GM12864 (cell line): ENCODE measurements at regions not wholly inside any gene's neighbourhood (a gene's known extent, or its start where the extent isn't known, plus 50 kb on each side); places are given as distances from the start of the nearest gene placed in this dataset.
"Not testable (repeated sequence)": the region's sequence is repeated elsewhere in the genome, so short reads cannot be mapped to it uniquely, and the experiment has no call there.

ENCODE experiments used
- DNase-seq: peaks from one replicate; pipeline ENCODE4 v3.0.0-alpha.2; 2011; ENCODE audit warnings: low read depth
- H3K4me3 ChIP-seq: 2 replicates; pipeline ENCODE4 v1.5.1; 2011; ENCODE audit warnings: mild to moderate bottlenecking, low read depth, low read length, control low read depth
- CTCF ChIP-seq: IDR thresholded peaks from 2 replicates; pipeline ENCODE4 v1.5.1; 2011; ENCODE audit warnings: low read depth, mild to moderate bottlenecking, moderate library complexity, low read length, control low read depth, inconsistent platforms; ENCODE audit errors: missing control alignments

DNA sequence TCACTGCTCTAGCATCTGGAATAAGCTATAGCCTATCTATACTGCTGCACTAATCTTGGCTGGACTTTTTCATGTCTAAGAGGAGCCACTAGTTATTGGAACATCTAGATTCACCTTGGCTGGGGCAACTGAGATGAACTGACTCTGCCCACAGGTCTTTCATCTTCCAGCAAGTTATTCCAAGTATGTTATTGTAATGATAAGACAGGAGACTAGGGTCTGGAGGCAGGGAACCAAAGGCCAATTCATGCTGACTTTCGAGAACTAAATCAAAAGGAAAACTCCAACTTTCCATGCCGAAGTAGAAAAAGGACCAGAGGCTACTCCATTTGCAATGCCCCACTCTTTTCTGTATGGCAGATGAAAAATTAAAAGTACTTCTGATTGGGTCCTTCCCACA lies 1243.0 kb upstream of the RAG2 start:
- no peak for DNase-seq
- no peak for TF ChIP-seq CTCF
- H3K4me3 ChIP-seq = no peak overlapping the region

DNA sequence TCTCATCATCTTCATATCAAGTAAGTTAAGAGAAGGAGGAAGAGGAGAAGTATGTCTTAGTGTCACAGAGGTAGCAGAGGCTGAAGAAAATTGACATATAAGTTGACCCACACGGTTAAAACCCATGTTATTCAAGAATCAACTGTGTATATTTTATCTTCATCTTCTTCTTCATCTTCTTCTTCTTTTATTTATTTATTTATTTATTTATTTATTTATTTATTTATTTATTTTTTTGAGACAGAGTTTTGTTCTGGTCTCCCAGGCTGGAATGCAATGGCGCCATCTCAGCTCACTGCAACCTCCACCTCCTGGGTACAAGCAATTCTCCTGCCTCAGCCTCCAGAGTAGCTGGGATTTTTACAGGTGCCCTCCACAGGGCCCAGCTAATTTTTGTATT lies 1242.3 kb upstream of the RAG2 start:
- H3K4me3 ChIP-seq, DNase-seq: not testable (repeated sequence)

DNA sequence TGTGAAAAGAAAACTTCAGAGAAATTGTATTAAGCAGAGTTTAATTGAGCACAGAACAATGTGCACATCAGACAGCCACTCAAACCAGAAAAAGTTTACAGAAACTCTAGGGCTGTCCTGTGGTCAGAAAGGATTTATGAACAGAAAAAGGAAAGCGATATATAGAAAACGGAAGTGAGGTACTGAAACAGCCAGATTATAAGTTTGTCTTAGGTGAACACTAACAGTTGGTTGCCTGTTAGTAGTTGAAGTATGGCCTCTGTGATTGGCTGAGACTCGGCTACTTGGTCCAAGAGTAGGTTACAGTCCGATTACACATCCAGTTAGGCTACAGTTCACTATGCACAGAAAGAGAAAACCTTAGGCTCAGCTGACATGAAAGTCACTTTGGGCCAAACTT lies 1232.5 kb upstream of the RAG2 start:
- no peak overlapping the region for H3K4me3 ChIP-seq
- no peak for DNase-seq
- no peak for TF ChIP-seq CTCF

DNA sequence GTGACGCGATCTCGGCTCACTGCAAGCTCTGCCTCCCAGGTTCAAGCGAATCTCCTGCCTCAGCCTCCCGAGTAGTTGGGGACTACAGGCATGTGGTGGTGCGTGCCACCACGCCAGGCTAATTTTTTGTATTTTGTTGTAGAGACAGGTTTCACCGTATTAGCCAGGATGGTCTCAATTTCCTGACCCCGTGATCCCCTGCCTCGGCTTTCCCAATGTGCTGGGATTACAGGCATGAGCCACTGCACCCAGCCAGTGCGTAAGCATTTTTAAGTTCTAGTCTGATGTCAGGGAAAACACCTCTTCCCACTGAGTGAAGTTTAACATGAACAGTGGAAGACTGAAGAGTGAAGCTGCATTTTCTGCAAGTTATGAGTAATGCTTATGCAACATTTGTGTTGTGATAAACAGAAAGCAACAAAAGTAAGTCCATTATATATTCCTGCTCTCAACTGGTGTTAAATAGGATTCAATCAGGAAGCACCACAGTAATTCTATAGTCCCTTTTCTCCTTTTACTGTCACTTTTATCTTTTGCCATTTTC lies 1219.8 kb upstream of the RAG2 start:
- no peak for DNase-seq

DNA sequence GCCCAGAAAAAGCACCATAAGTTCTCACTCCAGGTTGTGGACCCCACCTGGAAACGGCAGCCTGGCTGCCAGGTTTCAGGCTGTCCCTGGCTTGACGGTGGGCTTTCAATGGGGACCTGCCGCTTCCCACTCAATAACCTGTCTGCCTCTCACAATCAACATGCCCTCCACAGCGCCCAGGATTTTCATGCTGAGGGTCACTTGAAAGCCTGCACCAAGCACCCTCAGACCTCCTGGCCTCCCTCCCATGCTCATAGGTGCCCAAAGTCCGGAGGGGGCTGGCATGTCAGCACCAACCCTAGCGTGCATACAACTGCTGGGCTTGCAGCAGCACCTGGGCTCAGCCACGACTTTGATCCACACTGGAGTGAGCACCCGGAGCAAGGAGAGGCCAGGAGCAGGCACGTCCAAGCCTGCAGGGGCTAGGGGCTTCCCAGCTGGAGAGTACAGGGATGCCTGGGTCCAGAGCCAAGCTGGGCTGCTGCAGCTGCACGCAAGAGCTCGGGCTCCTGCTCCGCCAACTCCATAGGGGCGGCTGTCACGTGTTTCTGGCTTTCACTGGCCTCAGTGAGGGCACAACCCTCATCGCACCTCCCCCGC lies 1214.3 kb upstream of the RAG2 start:
- H3K4me3 ChIP-seq = no peak overlapping the region
- TF ChIP-seq CTCF = no peak
- DNase-seq = no peak

More for the DNA sequence above, 1219.8 kb upstream of the RAG2 start:
- TF ChIP-seq CTCF = no peak
- no peak overlapping the region for H3K4me3 ChIP-seq

DNA sequence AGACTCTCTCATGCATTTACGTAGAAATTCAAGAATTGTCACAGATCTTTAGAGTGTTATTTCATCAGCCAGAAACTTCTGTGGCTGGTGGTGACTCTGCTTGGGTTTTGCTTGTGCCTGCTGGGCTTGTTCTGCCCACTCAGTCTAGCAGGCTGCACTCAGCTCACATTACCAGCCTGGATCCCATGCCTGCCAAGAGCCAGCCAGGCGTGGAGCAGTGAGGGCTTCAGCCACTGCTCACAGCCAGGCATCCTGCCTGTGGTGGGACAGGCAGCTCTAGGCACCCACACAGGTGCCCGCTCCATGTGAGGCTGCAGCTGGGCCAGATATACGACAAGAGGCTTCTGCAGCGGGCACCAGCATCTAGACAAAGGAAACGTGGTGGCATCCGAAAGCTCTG lies 1213.3 kb upstream of the RAG2 start:
- no peak for DNase-seq
- TF ChIP-seq CTCF = no peak

DNA sequence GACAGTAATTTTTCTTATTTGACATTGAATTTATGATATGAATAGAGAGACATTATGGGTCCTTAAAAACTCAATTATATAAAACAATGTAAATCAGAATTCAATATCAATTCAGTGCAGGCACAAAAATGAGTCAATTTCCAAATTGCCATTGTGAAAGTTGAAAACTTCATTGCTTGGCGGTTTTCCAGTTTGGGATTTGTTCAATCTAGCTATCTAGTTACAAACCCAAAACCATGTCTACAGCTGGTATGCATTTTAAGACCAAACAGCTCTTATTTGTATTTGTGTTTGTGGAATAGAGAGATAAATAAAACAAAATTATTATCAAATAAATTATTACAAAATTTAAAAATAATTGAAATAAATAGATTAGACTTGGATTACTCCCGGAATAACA lies 1206.6 kb upstream of the RAG2 start:
- no peak for DNase-seq
- no peak overlapping the region for H3K4me3 ChIP-seq
- TF ChIP-seq CTCF = no peak

More for the DNA sequence above, 1213.3 kb upstream of the RAG2 start:
- no peak overlapping the region for H3K4me3 ChIP-seq
